ENCODE measurements at regions not wholly inside any gene's neighbourhood (a gene's known extent, or its start where the extent isn't known, plus 50 kb on each side); places are given as distances from the start of the nearest gene placed in this dataset.
A peak's percentile ranks its signal among the peaks of the same experiment; 100 is the strongest.

DNA sequence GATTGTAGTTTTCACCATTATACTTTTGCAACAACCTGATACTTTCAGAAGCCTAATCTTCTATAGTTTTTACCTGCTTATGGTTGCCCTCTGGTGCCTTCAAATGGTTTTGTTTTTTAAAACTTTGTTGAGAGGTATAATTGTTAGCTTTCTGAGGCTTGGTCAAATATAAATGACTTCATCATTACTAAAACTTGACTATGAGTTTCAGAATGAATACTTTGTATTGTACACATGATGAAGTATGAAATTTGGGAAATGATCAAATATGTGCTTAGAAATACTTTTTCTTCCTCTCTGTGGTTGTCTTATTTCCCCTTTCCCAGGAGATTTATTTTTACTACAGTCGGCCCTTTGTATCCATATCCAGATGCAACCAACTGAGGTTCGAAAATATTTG is 151.8 kb upstream of the B3GALT2 start:
- DNase-seq = peak; percentile 58

DNA sequence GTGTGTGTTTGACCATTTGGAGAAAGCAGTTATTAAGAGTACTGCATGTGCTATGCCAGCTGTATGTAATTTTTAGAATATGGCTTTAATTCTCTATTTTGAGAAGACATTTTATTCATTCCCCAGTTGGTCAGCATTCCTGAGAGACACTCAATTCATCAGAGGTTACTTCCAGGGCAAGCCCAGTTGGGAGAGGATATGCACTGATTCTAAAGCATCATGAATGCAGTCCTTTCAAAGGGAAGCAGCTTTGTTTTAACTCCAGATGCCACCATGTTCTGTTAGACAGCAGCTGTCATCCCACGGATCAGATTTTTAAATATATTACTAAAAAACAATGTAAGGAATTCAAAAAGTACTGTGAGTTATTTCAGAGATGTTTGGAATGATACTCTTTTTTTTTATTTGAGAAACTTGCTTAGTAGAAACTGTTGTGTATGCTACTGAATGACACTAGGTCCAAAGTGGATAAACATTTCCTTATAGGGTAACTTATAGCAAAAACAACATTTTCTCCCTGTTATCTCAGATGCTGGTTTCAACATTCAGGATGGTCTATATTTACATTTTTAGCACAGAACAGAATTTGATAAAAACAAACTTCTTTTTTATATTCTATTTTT is 149.5 kb upstream of the B3GALT2 start:
- peak; percentile 67 for DNase-seq

DNA sequence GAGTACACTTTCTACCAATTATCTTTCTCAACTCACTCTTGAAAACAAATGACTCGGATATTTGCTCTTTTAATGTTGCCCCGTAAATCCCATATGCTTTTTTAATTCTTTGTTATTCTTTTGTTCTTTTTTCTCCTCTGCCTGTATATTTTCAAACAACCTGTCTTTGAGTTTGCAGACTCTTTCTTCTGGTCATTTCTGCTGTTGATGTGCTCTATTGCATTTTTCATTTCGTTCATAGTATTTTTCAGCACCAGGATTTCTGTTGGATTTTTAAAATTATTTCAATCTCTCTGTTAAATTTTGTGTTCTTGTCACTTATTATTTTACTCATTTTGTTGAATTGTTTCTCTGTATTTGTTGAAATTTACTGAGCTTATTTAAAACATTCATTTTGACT is 146.8 kb upstream of the B3GALT2 start:
- DNase-seq = no peak

DNA sequence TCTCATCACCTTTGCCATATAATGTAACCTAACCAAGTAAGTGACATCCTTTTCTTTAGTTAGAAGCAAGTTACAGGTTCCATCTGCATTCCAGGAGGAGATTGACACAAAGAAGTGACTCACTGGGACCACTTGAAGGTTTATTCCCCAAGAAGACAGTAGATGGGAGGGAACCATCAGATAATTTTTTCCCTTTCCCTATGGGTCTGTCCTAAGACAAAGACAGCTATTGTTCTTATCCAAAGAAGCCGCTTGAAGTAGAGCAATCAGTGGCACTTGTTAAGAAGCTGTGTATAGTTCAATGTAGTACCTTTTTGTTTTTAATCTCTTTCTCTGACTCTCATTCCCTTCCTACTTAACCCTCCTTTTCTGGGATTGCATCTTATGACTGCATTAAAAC is 139.9 kb upstream of the B3GALT2 start:
- DNase-seq = no peak

DNA sequence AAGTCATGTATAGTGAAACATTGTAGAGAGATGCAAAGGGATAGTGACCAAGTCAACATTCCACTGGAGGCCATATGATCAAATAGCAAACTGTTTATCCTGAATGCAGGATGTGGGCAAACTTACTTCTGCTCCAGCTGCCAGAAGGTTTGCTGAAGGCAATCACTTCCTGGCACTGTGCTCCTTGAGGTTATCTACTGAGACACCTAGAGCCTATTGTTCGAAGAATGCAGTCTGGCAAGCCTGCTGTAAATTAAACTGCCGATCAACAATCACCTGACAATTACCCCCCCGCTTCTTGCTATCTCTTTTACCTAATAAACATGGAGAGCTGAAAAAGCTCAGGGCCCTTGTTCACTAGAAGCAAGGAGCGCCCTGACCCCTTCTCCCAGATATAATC is 139.4 kb upstream of the B3GALT2 start:
- no peak for DNase-seq

DNA sequence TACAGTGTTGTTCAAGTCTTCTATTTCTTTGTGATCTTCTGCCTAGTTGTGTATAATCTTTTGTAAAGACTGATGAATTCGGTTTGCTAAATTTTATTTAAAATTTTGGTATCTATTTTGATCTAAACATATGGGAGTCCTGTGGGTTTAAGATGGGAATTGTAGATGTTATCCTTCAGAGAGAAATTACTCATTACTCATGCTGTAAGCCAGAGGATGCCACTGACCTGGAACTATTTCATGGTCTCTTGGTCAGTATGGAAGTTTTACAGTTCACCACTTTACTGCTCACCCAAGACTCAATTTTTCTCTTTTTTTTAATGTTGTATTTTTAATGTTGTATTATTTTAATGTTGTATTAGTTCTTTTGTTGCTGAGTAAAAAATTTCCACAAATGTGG is 138.6 kb upstream of the B3GALT2 start:
- DNase-seq = no peak

DNA sequence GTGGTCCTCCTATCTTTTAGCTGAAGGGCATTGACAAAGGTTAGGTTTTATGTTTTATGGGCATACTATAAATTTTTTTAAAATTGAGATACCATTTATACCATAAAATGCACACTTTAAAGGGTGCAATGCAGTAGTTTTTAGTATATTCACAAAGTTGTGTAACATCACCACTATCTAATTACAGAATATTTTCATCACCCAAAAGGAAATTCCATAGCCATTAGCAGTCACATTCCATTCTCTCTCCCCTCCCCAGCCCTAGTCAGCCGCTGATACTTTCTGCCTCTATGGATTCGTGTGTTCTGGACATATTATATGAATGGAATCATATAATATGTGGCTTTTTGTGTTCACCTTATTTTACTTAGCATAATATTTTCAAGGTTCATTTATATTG is 135.8 kb upstream of the B3GALT2 start:
- peak; percentile 89 for DNase-seq

DNA sequence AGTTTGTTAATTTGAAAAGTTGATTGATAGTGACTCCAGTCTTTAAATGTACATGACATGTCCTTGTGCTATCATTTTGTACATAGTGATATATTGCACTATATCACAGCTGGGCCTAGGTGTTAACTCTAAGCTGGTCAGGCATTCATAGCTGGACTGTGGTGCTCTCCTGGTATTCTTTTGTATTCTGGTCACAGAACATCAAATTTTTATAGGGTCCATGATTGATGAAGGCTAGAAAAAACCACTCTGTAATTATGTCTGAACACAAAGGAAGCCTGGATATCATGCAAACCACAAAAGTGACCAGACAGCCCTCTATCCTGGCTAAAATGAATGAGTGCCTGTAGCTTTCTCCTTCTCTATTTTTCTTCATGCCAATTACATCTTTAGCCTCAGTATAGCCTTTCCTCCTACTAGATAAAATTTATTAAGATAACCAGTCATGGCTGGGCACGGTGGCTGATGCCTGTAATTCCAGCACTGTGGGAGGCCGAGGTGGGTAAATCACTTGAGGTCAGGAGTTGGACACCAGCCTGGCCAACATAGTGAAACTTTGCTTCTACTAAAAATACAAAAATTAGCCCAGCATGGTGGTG is 134.9 kb upstream of the B3GALT2 start:
- DNase-seq = no peak

DNA sequence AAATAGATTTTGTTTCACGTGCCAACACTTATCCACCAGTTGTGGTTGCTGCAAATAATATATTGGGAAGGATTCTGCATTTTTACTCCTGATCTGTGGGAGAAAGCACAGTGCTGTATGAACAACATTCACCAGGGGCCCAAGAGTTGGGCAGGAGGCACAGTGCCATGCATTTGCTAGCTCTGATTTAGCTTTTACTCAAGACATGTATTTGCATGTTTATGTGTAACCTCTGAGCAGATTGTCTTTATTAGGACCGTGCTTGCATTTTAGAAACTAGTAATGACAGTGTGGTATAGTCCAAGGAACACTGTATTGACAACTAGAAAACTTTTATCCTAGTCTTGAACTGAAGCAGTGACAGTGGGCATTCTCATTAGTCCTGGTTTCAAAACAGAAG is 133.9 kb upstream of the B3GALT2 start:
- no peak for DNase-seq

DNA sequence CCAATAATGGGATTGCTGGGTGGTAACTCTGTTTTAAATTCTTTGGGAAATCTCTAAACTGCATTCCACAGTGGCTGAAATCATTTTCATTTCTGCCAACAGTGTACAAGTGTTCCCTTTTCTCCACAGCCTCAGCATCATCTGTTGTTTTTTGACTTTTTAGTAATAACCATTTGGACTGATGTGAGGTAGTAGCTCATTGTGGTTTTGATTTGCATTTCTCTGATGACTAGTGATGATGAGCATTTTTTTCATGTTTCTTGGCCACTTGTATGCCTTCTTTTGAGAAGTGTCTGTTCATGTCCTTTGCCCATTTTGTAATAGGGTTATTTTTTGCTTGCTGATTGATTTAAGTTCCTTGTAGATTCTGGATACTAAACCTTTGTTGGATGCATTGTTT is 131.9 kb upstream of the B3GALT2 start:
- DNase-seq = no peak

DNA sequence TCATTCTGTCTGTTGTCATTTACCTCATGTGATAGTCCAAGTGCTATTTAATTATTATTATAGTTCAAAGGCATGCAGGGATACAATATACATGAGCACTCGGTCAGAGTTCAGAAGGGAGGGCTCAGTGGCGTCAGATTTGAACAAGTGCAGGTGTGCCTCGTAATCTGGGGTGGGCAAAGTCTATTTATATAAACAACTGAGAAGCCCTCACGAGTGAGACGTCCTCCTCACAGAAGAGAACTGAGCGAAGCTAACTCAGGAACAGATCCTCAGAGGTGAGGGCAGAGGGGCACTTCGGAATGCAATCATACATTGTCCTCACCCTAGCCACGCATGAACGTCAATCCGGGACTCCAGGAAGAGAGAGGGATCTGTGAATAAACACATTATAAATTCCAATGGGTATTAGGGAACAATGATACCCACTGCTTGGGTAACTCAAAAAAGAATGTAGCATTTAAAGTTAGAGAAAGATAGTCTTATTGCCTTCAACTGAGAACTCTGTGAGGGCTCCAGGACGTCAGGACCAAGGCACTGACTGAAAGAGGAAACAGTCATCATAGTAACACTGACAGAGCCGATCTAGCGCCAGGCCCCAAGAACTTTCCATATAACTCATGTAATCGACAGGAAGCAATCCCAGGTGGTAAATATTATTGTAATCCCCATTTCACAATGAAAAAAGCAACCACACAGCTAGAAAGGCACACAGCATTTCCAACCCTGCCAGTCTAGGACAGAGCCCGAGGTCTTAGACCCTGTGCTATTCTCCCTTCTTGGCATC is 127.1 kb upstream of the B3GALT2 start:
- DNase-seq = no peak

DNA sequence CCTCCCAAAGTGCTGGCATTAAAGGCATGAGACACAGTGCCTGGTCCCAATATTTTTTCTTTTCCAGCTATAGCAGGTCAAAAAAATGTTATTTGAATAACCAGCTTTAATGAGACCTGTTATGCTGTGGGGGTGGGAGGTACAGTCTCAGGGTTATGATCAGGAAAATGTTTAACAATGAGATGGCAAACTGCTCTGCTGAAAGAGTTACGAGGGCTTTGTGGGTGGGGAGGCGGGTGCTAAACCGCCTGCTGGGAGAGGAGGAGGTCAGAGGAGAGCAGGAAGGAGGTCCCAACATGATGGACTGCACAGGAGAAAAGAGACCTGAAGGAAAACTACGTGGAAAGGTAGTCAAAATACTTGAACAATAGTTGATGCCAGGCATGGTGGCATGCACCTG is 126.0 kb upstream of the B3GALT2 start:
- no peak for DNase-seq

DNA sequence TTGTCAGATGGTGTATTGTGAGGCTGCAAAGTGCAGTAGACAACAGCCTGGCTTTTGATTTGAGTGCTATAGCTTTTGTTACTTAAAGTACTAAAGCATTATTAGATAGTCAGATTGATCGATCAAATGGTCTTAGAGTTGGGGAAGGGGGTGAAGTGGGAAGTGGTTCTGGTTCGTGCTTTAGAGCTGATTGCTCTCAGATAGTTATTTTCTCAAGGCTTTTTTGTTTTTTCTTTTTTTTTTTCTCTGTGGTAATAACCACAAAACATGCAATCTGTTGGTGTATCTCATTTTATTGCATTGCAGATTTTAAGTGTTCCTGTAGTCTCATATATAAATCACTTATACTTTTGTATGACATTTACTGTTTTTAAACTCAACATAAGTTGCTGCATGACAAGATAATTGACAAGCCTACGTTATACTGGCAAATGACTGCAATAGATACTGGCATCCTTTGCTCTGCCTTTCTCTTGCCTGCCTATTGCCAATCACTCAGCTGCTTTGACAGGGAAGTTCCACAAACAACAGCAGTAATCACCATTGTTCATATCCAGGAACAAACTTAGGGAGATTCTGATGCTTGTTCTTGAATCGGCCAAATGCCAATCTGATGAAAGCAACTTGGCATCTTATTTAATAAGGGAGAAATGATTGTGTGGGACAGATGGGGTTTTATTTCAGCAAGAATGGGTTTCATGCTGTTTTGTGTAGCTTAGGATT is 125.0 kb upstream of the B3GALT2 start:
- no peak for DNase-seq

DNA sequence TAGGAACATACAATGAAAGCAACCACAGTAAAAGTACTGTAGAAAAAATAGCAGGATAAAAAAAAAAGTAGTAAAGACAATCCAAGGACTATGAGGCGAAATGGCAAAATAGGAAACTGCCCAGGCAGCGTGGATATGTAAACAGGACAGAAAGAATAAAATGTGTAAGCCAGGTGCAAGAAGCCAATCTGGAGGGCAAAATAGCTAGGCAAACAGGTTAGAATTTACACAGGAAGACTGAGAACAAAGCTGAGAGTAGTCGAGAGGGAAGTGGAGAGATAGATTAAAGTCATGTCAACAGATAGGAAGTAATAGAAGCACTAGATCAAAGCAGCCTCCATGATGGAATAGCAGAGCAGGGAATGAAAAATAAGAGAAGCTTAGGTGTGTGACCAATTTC is 124.2 kb upstream of the B3GALT2 start:
- no peak for DNase-seq

DNA sequence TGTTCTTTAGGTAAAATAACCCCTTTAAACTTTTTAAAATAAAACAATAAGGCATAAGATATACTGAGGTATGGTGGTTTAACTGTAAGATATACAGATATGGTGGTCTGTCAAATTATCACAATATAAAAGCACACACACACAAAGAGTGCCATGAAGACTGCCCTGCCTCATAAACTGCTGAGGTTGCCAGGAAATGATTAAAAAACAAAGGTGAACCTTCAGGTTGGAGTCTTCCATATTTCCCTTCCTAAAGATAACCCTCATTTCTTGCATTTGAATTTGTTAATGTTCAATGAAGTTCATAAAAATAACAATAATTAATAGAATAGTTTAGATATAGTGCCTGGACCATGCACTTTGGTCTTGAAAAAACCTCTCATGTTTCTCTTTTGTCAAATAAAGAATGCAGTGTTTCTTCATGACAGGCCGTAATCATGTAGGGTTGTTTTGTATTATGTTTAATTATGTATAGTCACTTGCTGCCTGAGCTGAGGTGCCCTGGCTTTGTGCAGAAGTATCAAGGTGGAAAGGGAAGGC is 123.6 kb upstream of the B3GALT2 start:
- DNase-seq = no peak

DNA sequence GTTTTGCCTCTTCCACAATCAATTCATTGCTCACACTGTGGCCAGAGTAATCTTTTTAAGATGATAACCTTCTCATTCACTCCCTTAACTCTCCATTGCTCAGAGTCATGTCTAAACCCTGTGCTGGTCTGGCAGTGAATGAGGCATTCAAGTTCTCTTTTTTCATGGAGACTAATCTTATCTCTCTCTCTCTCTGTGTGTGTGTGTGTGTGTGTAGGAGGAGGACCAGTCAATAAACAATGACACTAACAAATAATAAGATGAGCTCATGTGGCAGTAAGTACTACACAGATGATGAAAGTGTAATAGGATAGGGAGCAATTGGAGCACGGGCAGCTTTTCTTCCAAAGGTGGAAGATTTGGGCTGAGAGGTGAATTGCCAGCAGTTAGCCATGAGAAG is 122.0 kb upstream of the B3GALT2 start:
- no peak for DNase-seq

DNA sequence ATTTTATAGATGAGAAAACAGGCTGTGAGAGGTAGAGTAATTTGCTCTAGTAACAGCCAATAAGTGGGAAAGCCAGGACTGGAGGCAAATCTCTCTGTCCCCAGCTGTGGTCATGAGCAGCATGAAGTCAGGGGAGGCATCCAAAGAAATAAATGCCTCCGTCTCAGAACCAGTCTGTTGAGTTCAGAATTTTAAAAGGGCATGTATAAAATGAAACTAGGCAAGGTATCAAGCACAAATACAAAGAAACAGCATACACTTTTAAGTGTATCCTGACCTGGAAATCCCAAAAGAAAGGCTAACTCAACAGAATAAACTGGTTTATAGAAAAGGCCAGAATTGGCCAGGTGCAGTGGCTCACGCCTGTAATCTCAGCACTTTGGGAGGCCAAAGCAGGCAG is 120.0 kb upstream of the B3GALT2 start:
- DNase-seq = no peak

Measured in HCEC 1CT (cell line).